Astrocyte (in vitro differentiated cells and primary cell): ENCODE measurements at regions not wholly inside any gene's neighbourhood (a gene's known extent, or its start where the extent isn't known, plus 50 kb on each side); places are given as distances from the start of the nearest gene placed in this dataset.

ENCODE experiments used
- DNase-seq: peaks from one replicate; pipeline ENCODE4 v3.0.0-alpha.2; 2010; ENCODE audit warnings: low read depth
- FAIRE-seq: peaks from 2 replicates; lab custom pipeline; 2011; peaks lifted over from hg19 to GRCh38; lab: Jason Lieb, UNC
- H2AFZ ChIP-seq: 2 replicates; pipeline ENCODE4 v1.6.0; 2012; ENCODE audit warnings: low read depth, low read length, inconsistent platforms
- H3K27ac ChIP-seq: 2 replicates; pipeline ENCODE4 v1.5.1; 2011; ENCODE audit warnings: low read depth, low read length, inconsistent platforms
- H3K27me3 ChIP-seq: 2 replicates; pipeline ENCODE4 v1.6.0; 2011; ENCODE audit warnings: low read length, inconsistent platforms; ENCODE audit not compliant: insufficient read depth
- H3K36me3 ChIP-seq: 2 replicates; pipeline ENCODE4 v1.5.1; 2011; ENCODE audit warnings: low read length, inconsistent platforms; ENCODE audit not compliant: insufficient read depth
- H3K4me1 ChIP-seq: 2 replicates; pipeline ENCODE4 v1.5.1; 2011; ENCODE audit warnings: low read length, inconsistent platforms; ENCODE audit not compliant: insufficient read depth
- H3K4me2 ChIP-seq: 2 replicates; pipeline ENCODE4 v1.6.0; 2012; ENCODE audit warnings: low read length, inconsistent platforms
- H3K4me3 ChIP-seq: 2 replicates; pipeline ENCODE4 v1.5.1; 2011; ENCODE audit warnings: low read depth, mild to moderate bottlenecking, low read length, inconsistent platforms; ENCODE audit not compliant: insufficient read depth
- H3K79me2 ChIP-seq: 2 replicates; pipeline ENCODE4 v1.6.0; 2012; ENCODE audit warnings: mild to moderate bottlenecking, low read length, inconsistent platforms; ENCODE audit not compliant: insufficient read depth
- H3K9ac ChIP-seq: 2 replicates; pipeline ENCODE4 v1.6.0; 2012; ENCODE audit warnings: mild to moderate bottlenecking, low read length, inconsistent platforms
- H3K9me3 ChIP-seq: 2 replicates; pipeline ENCODE4 v1.5.1; 2012; ENCODE audit warnings: low read depth, mild to moderate bottlenecking, low read length, inconsistent platforms; ENCODE audit not compliant: insufficient read depth
- H4K20me1 ChIP-seq: 2 replicates; pipeline ENCODE4 v1.6.0; 2012; ENCODE audit warnings: low read length, inconsistent platforms; ENCODE audit not compliant: insufficient read depth
- H3K27ac Mint-ChIP-seq: one replicate; pipeline ENCODE4 v1.8.0; 2021; ENCODE audit warnings: mild to moderate bottlenecking, mixed read lengths; ENCODE audit not compliant: unreplicated experiment
- H3K27me3 Mint-ChIP-seq: one replicate; pipeline ENCODE4 v1.8.0; 2021; ENCODE audit warnings: low read depth, mixed read lengths; ENCODE audit not compliant: unreplicated experiment
- H3K36me3 Mint-ChIP-seq: one replicate; pipeline ENCODE4 v1.8.0; 2021; ENCODE audit warnings: low read depth, mixed read lengths; ENCODE audit not compliant: unreplicated experiment
- H3K4me1 Mint-ChIP-seq: one replicate; pipeline ENCODE4 v1.8.0; 2021; ENCODE audit warnings: low read depth, mixed read lengths; ENCODE audit not compliant: unreplicated experiment
- H3K4me3 Mint-ChIP-seq: one replicate; pipeline ENCODE4 v1.8.0; 2021; ENCODE audit warnings: mild to moderate bottlenecking, moderate library complexity, mixed read lengths; ENCODE audit not compliant: unreplicated experiment
- H3K9me3 Mint-ChIP-seq: one replicate; pipeline ENCODE4 v1.8.0; 2021; ENCODE audit warnings: mild to moderate bottlenecking, mixed read lengths; ENCODE audit not compliant: unreplicated experiment
- EZH2 ChIP-seq: IDR thresholded peaks from 2 replicates; pipeline ENCODE4 v1.6.1; 2012; ENCODE audit warnings: mild to moderate bottlenecking, low read length, inconsistent platforms; ENCODE audit not compliant: insufficient read depth
- TF ChIP-seq, protein P1 (sequence below): IDR thresholded peaks from 2 replicates; pipeline ENCODE4 v1.5.1; 2011; ENCODE audit warnings: low read depth, mild to moderate bottlenecking, inconsistent platforms, low read length, moderate library complexity; ENCODE audit not compliant: insufficient read depth

GRCh38 chr1:82044536-82044935 is 243.8 kb downstream of the ADGRL2 start:
- Histone ChIP-seq H2AFZ (no peak overlapping the region), H3K4me1 (no peaks in the 10 kb centered on the region), H3K4me2 (no peak overlapping the region), H3K4me3 (no peak overlapping the region), H3K36me3 (no peaks in the 10 kb centered on the region), H3K9ac (no peak overlapping the region), H3K9me3 (no peaks in the 10 kb centered on the region), H4K20me1 (no peaks in the 10 kb centered on the region), H3K79me2 (no peaks in the 10 kb centered on the region), H3K27ac (no peak overlapping the region), H3K27me3 (no peaks in the 10 kb centered on the region)
- H3K4me1 Mint-ChIP-seq = no peaks in the 10 kb centered on the region
- no peaks in the 10 kb centered on the region for H3K36me3 Mint-ChIP-seq
- TF ChIP-seq, protein P1, sequence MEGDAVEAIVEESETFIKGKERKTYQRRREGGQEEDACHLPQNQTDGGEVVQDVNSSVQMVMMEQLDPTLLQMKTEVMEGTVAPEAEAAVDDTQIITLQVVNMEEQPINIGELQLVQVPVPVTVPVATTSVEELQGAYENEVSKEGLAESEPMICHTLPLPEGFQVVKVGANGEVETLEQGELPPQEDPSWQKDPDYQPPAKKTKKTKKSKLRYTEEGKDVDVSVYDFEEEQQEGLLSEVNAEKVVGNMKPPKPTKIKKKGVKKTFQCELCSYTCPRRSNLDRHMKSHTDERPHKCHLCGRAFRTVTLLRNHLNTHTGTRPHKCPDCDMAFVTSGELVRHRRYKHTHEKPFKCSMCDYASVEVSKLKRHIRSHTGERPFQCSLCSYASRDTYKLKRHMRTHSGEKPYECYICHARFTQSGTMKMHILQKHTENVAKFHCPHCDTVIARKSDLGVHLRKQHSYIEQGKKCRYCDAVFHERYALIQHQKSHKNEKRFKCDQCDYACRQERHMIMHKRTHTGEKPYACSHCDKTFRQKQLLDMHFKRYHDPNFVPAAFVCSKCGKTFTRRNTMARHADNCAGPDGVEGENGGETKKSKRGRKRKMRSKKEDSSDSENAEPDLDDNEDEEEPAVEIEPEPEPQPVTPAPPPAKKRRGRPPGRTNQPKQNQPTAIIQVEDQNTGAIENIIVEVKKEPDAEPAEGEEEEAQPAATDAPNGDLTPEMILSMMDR = no peak
- no peak for TF ChIP-seq EZH2
- no peak overlapping the region for H3K4me3 Mint-ChIP-seq
- no peaks in the 10 kb centered on the region for H3K9me3 Mint-ChIP-seq
- DNase-seq = no peak
- FAIRE-seq = no peak
- no peaks in the 10 kb centered on the region for H3K27me3 Mint-ChIP-seq
- H3K27ac Mint-ChIP-seq = no peak overlapping the region

- Mint-ChIP-seq H3K36me3 (no peaks in the 10 kb centered on the region), H3K4me1 (no peaks in the 10 kb centered on the region), H3K4me3 (no peak overlapping the region), H3K9me3 (no peaks in the 10 kb centered on the region), H3K27me3 (no peaks in the 10 kb centered on the region), H3K27ac (no peak overlapping the region)
- TF ChIP-seq EZH2 = no peak
- TF ChIP-seq, protein P1 = no peak
- H3K9ac ChIP-seq = no peak overlapping the region
- H3K4me1 ChIP-seq = no peaks in the 10 kb centered on the region
- H3K4me2 ChIP-seq = no peak overlapping the region
- H2AFZ ChIP-seq = no peak overlapping the region
- no peaks in the 10 kb centered on the region for H3K27me3 ChIP-seq
- no peaks in the 10 kb centered on the region for H3K79me2 ChIP-seq
- no peaks in the 10 kb centered on the region for H3K9me3 ChIP-seq
- no peak for DNase-seq
- no peaks in the 10 kb centered on the region for H3K36me3 ChIP-seq
- no peak overlapping the region for H3K27ac ChIP-seq
- FAIRE-seq = no peak
- no peaks in the 10 kb centered on the region for H4K20me1 ChIP-seq
- no peak overlapping the region for H3K4me3 ChIP-seq
Observed at GRCh38 chr1:82044111-82044510, 243.4 kb downstream of the ADGRL2 start.

- no peak overlapping the region for H3K27ac ChIP-seq
- FAIRE-seq (no peak), DNase-seq (no peak)
- Mint-ChIP-seq H3K4me1 (no peaks in the 10 kb centered on the region), H3K9me3 (no peaks in the 10 kb centered on the region), H3K27me3 (no peaks in the 10 kb centered on the region), H3K27ac (no peak overlapping the region), H3K4me3 (no peak overlapping the region), H3K36me3 (no peaks in the 10 kb centered on the region)
- H3K4me2 ChIP-seq = no peak overlapping the region
- no peak overlapping the region for H2AFZ ChIP-seq
- no peak overlapping the region for H3K9ac ChIP-seq
- no peaks in the 10 kb centered on the region for H3K79me2 ChIP-seq
- H4K20me1 ChIP-seq = no peaks in the 10 kb centered on the region
- H3K4me1 ChIP-seq = no peaks in the 10 kb centered on the region
- no peaks in the 10 kb centered on the region for H3K27me3 ChIP-seq
- TF ChIP-seq, protein P1 = no peak
- TF ChIP-seq EZH2 = no peak
- no peaks in the 10 kb centered on the region for H3K9me3 ChIP-seq
- no peak overlapping the region for H3K4me3 ChIP-seq
- no peaks in the 10 kb centered on the region for H3K36me3 ChIP-seq
Observed at GRCh38 chr1:82042306-82043060, 241.7 kb downstream of the ADGRL2 start.
